Left lobe of liver (tissue), 2 donors: ENCODE measurements at regions not wholly inside any gene's neighbourhood (a gene's known extent, or its start where the extent isn't known, plus 50 kb on each side); places are given as distances from the start of the nearest gene placed in this dataset.
A peak's percentile ranks its signal among the peaks of the same experiment; 100 is the strongest.
"Not testable (repeated sequence)": the region's sequence is repeated elsewhere in the genome, so short reads cannot be mapped to it uniquely, and the experiment has no call there.

ENCODE experiments used
- ATAC-seq: fragments of 200-7000 bp; cut with Tn5 transposase; one replicate; pipeline ENCODE4 v1.9.1; 2020; ENCODE audit warnings: mild to moderate bottlenecking, moderate library complexity
- DNase-seq: peaks from one replicate; pipeline ENCODE4 v3.0.0-alpha.2; 2020; ENCODE audit warnings: low spot score
- donor health status: DM: no; HTN: no; CAD: no; lungs with moderate emphysema.
- donor health status: DM: no; HTN: yes; CAD: no.

- ATAC-seq: no peak
- no peak for DNase-seq
These were observed 652.1 kb downstream of the LRRC70 start for GRCh38 chr5:63230754-63231153.

- no peak for DNase-seq
- no peak for ATAC-seq
These were observed 649.5 kb downstream of the LRRC70 start for GRCh38 chr5:63228154-63228553.

GRCh38 chr5:63220244-63220643, 641.6 kb downstream of the LRRC70 start:
- ATAC-seq: no peak
- DNase-seq: no peak

DNA sequence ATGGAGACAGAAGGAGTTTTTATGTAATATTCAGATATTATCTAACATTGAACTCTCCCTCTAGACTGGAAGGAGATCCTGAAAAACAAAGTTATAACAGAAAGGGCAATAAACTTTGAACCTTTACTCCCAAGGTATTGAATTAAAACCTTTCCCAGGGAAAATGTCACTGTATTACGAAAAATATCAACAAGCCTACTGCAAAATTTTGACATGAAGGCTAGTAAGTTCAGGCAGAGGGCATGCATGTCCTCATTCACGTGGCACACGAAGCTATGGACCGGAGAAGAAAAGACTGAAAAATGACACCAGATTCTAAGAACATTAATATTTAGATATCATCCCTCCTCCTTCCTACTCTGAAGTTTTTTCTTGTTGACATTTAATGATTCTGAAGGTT, 638.8 kb downstream of the LRRC70 start:
- DNase-seq (peak; percentile 51), ATAC-seq (peak; percentile 78)

- DNase-seq: no peak
- ATAC-seq: peak; percentile 64
These were observed 634.6 kb downstream of the LRRC70 start for GRCh38 chr5:63213256-63213655.

DNA sequence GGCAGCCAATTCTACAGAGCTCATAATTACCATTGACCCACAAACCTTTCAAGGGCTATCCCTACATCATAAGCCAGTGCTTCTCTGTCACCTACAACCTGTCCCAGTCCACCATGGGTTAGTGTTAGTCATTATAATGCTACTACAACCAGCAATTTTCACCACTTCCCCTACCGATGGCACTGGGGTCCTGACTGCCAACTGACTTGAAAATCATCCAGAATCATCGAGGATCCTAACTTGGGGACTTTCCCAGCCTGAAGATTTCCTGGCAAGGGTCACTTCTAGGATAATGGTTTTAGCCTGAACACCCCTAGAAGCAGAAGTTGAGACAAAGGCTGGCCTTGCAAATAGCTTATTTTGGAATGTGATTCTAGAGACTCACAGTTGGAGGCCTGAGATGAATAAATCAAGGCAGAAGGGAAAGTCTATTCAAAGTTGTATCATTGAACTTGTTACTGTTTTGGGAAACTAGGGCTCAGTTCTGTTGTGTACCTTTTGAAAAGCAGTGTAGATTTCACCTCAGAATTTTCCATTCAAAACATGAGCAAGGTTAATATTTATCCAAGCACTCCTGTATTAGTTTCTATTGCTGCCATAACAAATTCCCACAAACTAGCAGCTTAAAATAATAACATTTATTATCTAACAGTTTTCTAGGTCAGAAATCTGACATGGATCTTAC, 633.0 kb downstream of the LRRC70 start:
- DNase-seq: no peak
- ATAC-seq: peak; percentile 76

- DNase-seq (no peak), ATAC-seq (no peak)
These were observed 627.4 kb downstream of the LRRC70 start for GRCh38 chr5:63205976-63206375.

DNA sequence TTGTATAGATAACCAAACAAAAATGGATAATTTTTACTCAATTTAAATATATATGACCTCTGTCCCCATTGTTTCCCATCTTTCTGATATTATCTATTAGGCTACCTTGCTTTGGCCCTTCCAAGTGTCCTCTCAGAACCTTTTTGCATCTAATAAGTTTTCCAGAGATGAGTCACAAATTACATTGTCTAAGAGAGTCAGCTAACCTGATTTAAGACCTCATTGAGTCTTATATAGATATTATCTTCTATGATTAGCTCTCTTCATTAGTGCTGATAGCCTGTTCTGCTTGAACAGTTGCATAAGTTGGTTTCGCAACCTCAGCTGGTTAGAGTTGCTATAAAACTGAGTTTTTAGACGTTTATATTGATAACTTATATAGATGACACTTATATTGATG, 623.1 kb downstream of the LRRC70 start:
- DNase-seq: no peak
- ATAC-seq: no peak

- ATAC-seq: no peak
- no peak for DNase-seq
These were observed 615.5 kb downstream of the LRRC70 start for GRCh38 chr5:63194126-63194525.

GRCh38 chr5:63180190-63180589, 601.6 kb downstream of the LRRC70 start:
- ATAC-seq, DNase-seq: not testable (repeated sequence)

- ATAC-seq (no peak), DNase-seq (no peak)
These were observed 597.2 kb downstream of the LRRC70 start for GRCh38 chr5:63175850-63176249.

DNA sequence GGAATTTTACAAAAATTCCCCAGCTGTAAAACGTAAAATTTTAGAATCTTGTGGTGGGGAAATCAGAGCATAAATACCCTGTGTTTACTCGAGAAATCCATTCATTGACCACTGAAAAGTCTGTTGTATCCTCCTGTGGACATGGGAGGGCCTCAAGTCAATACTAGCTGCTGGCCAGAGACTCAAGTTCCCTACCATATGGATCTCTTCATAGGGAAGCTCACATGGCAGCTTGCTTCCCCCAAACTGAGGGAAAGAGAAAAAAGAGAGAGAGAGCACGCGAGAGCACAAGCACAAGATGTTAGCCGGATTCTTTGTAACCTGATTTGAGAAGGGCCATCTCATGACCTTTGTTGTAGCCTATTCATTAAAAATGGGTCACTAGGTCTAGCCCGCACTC, 591.9 kb downstream of the LRRC70 start:
- DNase-seq: no peak
- no peak for ATAC-seq

DNA sequence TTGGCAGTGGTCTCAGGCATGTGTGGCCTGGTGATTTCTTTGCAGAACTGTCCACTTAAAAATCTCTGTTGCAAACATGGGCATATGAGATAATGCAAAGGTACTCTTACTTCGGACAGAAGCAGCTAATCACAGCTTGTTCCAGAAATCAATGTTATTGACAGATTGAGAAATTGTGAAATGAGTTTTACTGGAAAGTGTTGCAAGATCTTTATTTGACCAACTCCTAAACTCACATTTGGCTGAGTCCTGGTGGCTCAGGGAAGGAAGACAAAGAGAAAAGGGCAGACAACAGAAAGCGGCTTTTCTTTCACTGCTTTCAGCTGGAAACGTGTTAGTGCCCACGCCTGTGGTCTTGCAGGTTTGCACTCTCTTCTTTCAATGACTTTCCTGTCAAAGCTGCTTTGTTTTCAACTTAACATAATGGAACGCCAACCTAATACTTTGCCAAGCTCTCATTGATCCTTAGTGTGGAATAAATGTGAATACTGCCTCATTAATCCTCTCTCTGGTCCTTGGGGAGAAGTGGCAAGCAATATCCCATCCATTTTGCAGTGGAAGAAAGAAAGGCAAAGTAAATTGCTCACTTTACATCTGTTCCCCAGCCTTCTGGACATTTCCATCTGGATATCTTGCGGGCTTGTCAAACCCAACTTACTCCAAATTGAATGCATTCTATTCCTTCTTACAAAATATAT, 586.4 kb downstream of the LRRC70 start:
- DNase-seq (peak; percentile 54), ATAC-seq (peak; percentile 84)

- DNase-seq: no peak
- ATAC-seq: peak; percentile 80
These were observed 585.7 kb downstream of the LRRC70 start for GRCh38 chr5:63164339-63164738.

- ATAC-seq (peak; percentile 24), DNase-seq (no peak)
These were observed 576.7 kb downstream of the LRRC70 start for GRCh38 chr5:63155310-63155631.

GRCh38 chr5:63154476-63155309, 576.1 kb downstream of the LRRC70 start:
- DNase-seq (no peak), ATAC-seq (peak; percentile 70)

DNA sequence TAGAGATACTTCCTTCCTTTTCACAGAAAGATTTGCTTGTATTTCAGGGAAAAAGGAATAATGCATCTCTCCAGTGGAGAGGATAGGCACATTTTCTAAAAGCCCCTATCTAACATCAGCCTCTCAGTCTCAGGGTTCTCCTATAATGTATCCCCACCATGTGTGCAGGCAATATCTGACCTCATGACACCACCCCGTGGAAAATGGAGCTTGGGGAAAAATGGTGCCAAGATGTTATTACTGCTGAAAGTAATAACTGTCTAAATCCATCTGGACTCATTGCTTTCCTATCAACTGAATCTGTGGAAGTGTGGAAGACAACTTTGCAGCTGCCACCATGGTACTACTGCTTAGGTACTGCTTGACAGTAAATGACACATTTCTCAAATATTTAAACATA, 574.3 kb downstream of the LRRC70 start:
- DNase-seq (no peak), ATAC-seq (no peak)

GRCh38 chr5:63145167-63145566, 566.5 kb downstream of the LRRC70 start:
- peak; percentile 80 for ATAC-seq
- peak; percentile 51 for DNase-seq

- no peak for DNase-seq
- ATAC-seq: no peak
These were observed 563.0 kb downstream of the LRRC70 start for GRCh38 chr5:63141591-63141990.

- ATAC-seq (no peak), DNase-seq (no peak)
These were observed 556.7 kb downstream of the LRRC70 start for GRCh38 chr5:63135291-63135690.

- peak; percentile 95 for ATAC-seq
- DNase-seq: no peak
These were observed 553.1 kb downstream of the LRRC70 start for GRCh38 chr5:63131626-63132285.
